Naive thymus-derived CD4-positive, alpha-beta T cell (primary cell): ENCODE measurements at regions not wholly inside any gene's neighbourhood (a gene's known extent, or its start where the extent isn't known, plus 50 kb on each side); places are given as distances from the start of the nearest gene placed in this dataset.

Source experiments
- ATAC-seq: fragments of 150-1000 bp; cut with Tn5 transposase; 2 replicates; pipeline ENCODE4 v1.10.0; 2021; ENCODE audit warnings: mild to moderate bottlenecking, moderate library complexity
- CTCF ChIA-PET: fragments of 350-600 bp; sonication (Branson Sonifier 250); formaldehyde crosslinking; loops from one replicate; lab custom pipeline; 2021; ENCODE audit warnings: antibody characterized with exemption; lab: Charles Lee
- POLR2A ChIA-PET: fragments of 350-600 bp; sonication (Branson Sonifier 250); formaldehyde crosslinking; loops from one replicate; lab custom pipeline; 2021; ENCODE audit warnings: antibody characterized with exemption, inconsistent platforms; lab: Charles Lee
- DNase-seq, 9 donors: peaks; one replicate each; pipeline versions ENCODE4 v3.0.0 to v3.0.0-alpha.2; 2020 to 2022; ENCODE audit warnings: mixed read lengths in 1 of 9
- H3K27ac ChIP-seq: one replicate; pipeline ENCODE4 v1.7.0; 2013; ENCODE audit warnings: mild to moderate bottlenecking, low read depth, low read length, moderate library complexity
- H3K27me3 ChIP-seq, 2 donors: one replicate each; pipeline ENCODE4 v1.7.0; 2013; ENCODE audit warnings: low read length in 2 of 2, mild to moderate bottlenecking in 2 of 2, moderate library complexity in 2 of 2; ENCODE audit not compliant: control insufficient read depth in 2 of 2, insufficient read depth in 2 of 2
- H3K36me3 ChIP-seq, 3 experiments: 1 replicate in 2 of 3; 2 replicates in 1 of 3; pipeline ENCODE4 v1.7.0; 2013; ENCODE audit warnings: low read length in 3 of 3, mild to moderate bottlenecking in 3 of 3, moderate library complexity in 1 of 3; ENCODE audit not compliant: insufficient read depth in 3 of 3, control insufficient read depth in 2 of 3
- H3K4me1 ChIP-seq, 2 donors: one replicate each; pipeline ENCODE4 v1.7.0; 2013; ENCODE audit warnings: low read length in 2 of 2, mild to moderate bottlenecking in 2 of 2, moderate library complexity in 1 of 2; ENCODE audit not compliant: control insufficient read depth in 2 of 2, insufficient read depth in 2 of 2
- H3K4me3 ChIP-seq: 2 replicates; pipeline ENCODE4 v1.7.0; 2013; ENCODE audit warnings: mild to moderate bottlenecking, low read length
- H3K9me3 ChIP-seq, 3 experiments: 1 replicate in 2 of 3; 2 replicates in 1 of 3; pipeline ENCODE4 v1.7.0; 2013; ENCODE audit warnings: low read length in 3 of 3; ENCODE audit not compliant: control insufficient read depth in 2 of 3
- H3K27ac Mint-ChIP-seq, 9 donors: one replicate each; pipeline ENCODE4 v1.8.0; 2020 to 2022; ENCODE audit warnings: mixed read lengths in 9 of 9, mild to moderate bottlenecking in 8 of 9, moderate library complexity in 5 of 9, inconsistent platforms in 2 of 9
- H3K27me3 Mint-ChIP-seq, 5 donors: one replicate each; pipeline ENCODE4 v1.8.0; 2021 to 2022; ENCODE audit warnings: mixed read lengths in 5 of 5, mild to moderate bottlenecking in 1 of 5
- H3K36me3 Mint-ChIP-seq, 5 donors: one replicate each; pipeline ENCODE4 v1.8.0; 2020 to 2022; ENCODE audit warnings: mixed read lengths in 5 of 5, mild to moderate bottlenecking in 3 of 5, inconsistent platforms in 1 of 5
- H3K4me1 Mint-ChIP-seq, 7 donors: one replicate each; pipeline ENCODE4 v1.8.0; 2020 to 2022; ENCODE audit warnings: mixed read lengths in 7 of 7, mild to moderate bottlenecking in 3 of 7, inconsistent platforms in 1 of 7
- H3K4me3 Mint-ChIP-seq, 10 donors: one replicate each; pipeline ENCODE4 v1.8.0; 2020 to 2022; ENCODE audit warnings: mild to moderate bottlenecking in 10 of 10, mixed read lengths in 10 of 10, moderate library complexity in 6 of 10, inconsistent platforms in 2 of 10
- H3K9me3 Mint-ChIP-seq, 11 donors: one replicate each; pipeline ENCODE4 v1.8.0; 2020 to 2022; ENCODE audit warnings: mixed read lengths in 11 of 11, mild to moderate bottlenecking in 4 of 11, inconsistent platforms in 1 of 11, moderate library complexity in 1 of 11
- intact Hi-C, 2 donors: fragments of 100-400 bp; cut with micrococcal nuclease; formaldehyde crosslinking; loops; one replicate each; pipeline ENCODE4 v1.15.1; 2023

DNA sequence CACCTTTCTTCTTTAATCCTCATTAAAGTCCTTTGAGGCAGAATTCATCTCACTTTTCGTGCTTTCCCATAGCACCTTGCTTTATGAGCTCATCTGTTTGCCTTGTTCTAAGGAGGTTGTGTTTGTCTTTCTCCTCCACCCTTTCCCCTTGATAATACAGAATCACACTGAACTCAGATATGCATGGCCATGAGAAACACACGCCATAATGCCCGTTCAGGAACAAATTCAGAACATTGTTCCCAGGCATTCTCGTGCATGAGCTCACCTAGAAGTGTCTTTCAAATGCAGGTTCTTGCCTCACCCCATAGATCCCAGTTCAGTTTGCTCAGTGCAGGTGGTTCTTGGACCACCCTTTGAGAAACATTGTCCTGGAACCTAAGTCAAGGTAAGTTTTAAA, 71.1 kb downstream of the TMEM114 start:
- CTCF ChIA-PET: no interaction called here
- ATAC-seq: no peak
- peaks cover 0 to 2% (median 0%) of the 10 kb centered on the region in 11 donors for H3K9me3 Mint-ChIP-seq

DNA sequence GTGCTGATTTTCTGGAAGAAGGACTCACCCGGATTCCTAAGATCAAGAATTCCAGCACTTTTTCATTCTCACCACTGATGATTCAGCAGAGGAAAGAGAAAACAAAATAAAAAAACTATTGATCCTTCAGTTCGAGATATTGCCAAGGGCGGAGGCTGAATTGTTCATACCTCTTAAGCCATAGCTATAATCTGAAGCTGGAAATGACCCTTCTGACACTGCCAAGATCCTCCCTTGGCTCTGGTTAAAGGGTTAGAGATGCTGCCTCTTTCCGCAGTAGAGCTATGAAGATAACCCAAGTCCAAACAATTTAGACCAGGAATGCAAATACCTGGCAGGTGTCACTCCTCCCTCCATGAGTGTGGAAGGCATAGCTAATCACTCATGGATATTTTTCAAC, 73.0 kb downstream of the TMEM114 start:
- DNase-seq (no peak), ATAC-seq (no peak)
- POLR2A ChIA-PET: no interaction called here
- H3K4me3 Mint-ChIP-seq: no peak overlapping the region
- H3K36me3 Mint-ChIP-seq: no peaks in the 10 kb centered on the region
- Histone ChIP-seq H3K27me3 (peaks cover 0 to 2% of the 10 kb centered on the region in 2 donors), H3K4me3 (no peak overlapping the region), H3K36me3 (no peaks in the 10 kb centered on the region), H3K27ac (no peak overlapping the region), H3K4me1 (no peaks in the 10 kb centered on the region), H3K9me3 (no peaks in the 10 kb centered on the region)
- intact Hi-C loops: no loop called here
- no peaks in the 10 kb centered on the region for H3K4me1 Mint-ChIP-seq
- H3K27me3 Mint-ChIP-seq: peaks cover 0 to 35% (median 7%) of the 10 kb centered on the region in 5 donors
- peaks cover 0 to 3% (median 0%) of the 10 kb centered on the region in 11 donors for H3K9me3 Mint-ChIP-seq
- CTCF ChIA-PET: no interaction called here
- no peak overlapping the region for H3K27ac Mint-ChIP-seq

More for the DNA sequence above, 71.1 kb downstream of the TMEM114 start:
- H3K4me1 ChIP-seq: no peaks in the 10 kb centered on the region
- H3K4me3 ChIP-seq: no peak overlapping the region
- DNase-seq: no peak
- no peak overlapping the region for H3K27ac Mint-ChIP-seq
- POLR2A ChIA-PET: no interaction called here
- peaks cover 0 to 2% of the 10 kb centered on the region in 2 donors for H3K27me3 ChIP-seq
- H3K9me3 ChIP-seq: no peaks in the 10 kb centered on the region
- no peak overlapping the region for H3K4me3 Mint-ChIP-seq
- H3K4me1 Mint-ChIP-seq: no peaks in the 10 kb centered on the region
- H3K27me3 Mint-ChIP-seq: peaks cover 0 to 37% (median 4%) of the 10 kb centered on the region in 5 donors
- H3K36me3 ChIP-seq: no peaks in the 10 kb centered on the region
- H3K36me3 Mint-ChIP-seq: no peaks in the 10 kb centered on the region
- intact Hi-C loops: no loop called here
- no peak overlapping the region for H3K27ac ChIP-seq

DNA sequence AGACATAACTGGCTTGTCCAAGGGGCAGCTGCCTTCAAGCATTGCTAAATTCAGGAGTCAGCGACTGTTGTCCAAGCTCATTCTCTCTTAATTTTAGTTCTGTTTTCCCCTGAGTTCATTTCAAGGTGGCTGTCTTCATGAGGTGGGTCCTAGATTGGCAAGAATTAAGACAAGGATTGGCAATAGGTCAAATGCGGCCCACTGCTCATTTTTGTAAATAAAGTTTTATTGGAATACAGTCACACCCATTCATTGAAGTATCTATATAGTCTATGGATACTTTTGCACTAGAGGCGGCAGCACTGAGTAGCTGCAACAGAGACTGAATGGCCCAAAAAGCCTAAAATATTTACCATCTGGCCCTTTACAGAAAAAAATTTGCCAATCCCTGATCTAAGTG, 73.8 kb downstream of the TMEM114 start:
- intact Hi-C loops: no loop called here
- H3K27ac ChIP-seq: no peak overlapping the region
- ChIA-PET POLR2A (no interaction called here), CTCF (no interaction called here)
- H3K4me1 ChIP-seq: no peaks in the 10 kb centered on the region
- ATAC-seq: no peak
- Mint-ChIP-seq H3K27me3 (peaks cover 0 to 34% (median 7%) of the 10 kb centered on the region in 5 donors), H3K4me3 (no peak overlapping the region), H3K27ac (no peak overlapping the region), H3K4me1 (no peaks in the 10 kb centered on the region), H3K36me3 (no peaks in the 10 kb centered on the region), H3K9me3 (peaks cover 0 to 3% (median 0%) of the 10 kb centered on the region in 11 donors)
- no peak overlapping the region for H3K4me3 ChIP-seq
- H3K36me3 ChIP-seq: no peaks in the 10 kb centered on the region
- no peak for DNase-seq
- H3K27me3 ChIP-seq: peaks cover 0 to 2% of the 10 kb centered on the region in 2 donors
- no peaks in the 10 kb centered on the region for H3K9me3 ChIP-seq

DNA sequence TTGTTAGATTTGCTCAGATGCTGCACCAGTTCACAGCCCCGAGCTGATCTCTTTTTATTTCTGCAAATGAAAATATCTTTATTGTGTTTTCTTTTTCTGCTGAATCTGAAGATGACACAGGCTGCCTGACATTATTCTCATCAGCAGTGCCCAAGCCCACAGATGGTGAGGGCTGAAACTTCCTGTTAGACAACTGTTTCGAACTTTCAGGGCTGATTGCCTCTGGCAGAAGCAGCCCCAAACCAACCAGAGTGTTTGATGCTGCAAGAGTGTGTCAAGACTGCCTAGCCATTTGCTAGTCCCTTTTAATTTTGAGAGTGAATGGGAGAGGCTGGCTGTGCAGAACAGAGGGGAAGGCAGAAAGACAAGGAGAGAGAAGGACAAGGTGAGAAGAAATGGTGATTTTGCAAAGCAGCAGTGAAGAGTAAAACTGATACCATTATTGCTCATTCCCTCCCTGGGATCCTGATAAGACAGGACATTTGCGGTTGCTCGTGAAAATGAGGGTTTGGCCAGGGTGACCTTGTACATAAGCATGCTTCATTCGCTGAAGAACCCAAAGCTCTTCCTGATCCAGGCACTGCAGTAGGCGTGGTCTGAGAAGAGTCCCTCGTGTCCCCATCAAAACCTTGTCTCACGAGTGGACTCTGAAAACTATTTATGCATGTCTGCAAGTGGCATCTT, 77.2 kb downstream of the TMEM114 start:
- Histone ChIP-seq H3K9me3 (no peaks in the 10 kb centered on the region), H3K4me1 (no peaks in the 10 kb centered on the region), H3K27ac (no peak overlapping the region), H3K4me3 (no peak overlapping the region), H3K27me3 (peaks cover 0 to 2% of the 10 kb centered on the region in 2 donors), H3K36me3 (no peaks in the 10 kb centered on the region)
- ATAC-seq (no peak), DNase-seq (no peak)
- H3K9me3 Mint-ChIP-seq: peaks cover 0 to 4% (median 0%) of the 10 kb centered on the region in 11 donors
- no peak overlapping the region for H3K27ac Mint-ChIP-seq
- ChIA-PET CTCF (no interaction called here), POLR2A (no interaction called here)
- intact Hi-C loops: no loop called here
- H3K27me3 Mint-ChIP-seq: peaks cover 0 to 34% (median 14%) of the 10 kb centered on the region in 5 donors
- H3K4me3 Mint-ChIP-seq: no peak overlapping the region
- H3K36me3 Mint-ChIP-seq: no peaks in the 10 kb centered on the region
- H3K4me1 Mint-ChIP-seq: no peaks in the 10 kb centered on the region

DNA sequence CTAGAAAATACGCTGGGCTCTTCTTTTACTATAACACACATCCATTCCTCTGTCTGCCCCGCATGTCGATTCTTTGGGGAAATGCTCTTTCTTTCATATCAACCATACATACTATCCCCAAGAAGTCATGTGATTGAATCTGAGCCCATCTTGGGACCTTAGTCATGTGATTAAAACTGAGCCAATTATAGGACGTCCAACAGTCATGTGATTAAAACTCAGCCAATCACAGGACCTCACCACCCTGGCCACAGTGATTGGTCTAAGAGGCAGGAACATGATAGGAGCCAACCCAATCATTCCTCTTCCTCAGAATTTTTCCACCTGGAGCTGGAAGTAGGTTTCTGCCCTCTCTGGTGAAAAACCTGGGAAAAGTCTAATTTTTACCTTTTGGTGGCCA, 78.8 kb downstream of the TMEM114 start:
- Mint-ChIP-seq H3K9me3 (peaks cover 0 to 4% (median 0%) of the 10 kb centered on the region in 11 donors), H3K27me3 (peaks cover 0 to 44% (median 21%) of the 10 kb centered on the region in 5 donors), H3K4me3 (no peak overlapping the region), H3K4me1 (no peaks in the 10 kb centered on the region), H3K36me3 (no peaks in the 10 kb centered on the region), H3K27ac (no peak overlapping the region)
- H3K27me3 ChIP-seq: peaks cover 0 to 2% of the 10 kb centered on the region in 2 donors
- no peaks in the 10 kb centered on the region for H3K4me1 ChIP-seq
- H3K9me3 ChIP-seq: no peaks in the 10 kb centered on the region
- intact Hi-C loops: no loop called here
- POLR2A ChIA-PET: no interaction called here
- CTCF ChIA-PET: interaction anchor here (0.6 kb wide), 1 partner anchor 287 kb away, joined by 3 read pairs; no protein-coding TSS in a partner anchor
- H3K4me3 ChIP-seq: no peak overlapping the region
- no peak overlapping the region for H3K27ac ChIP-seq
- ATAC-seq (no peak), DNase-seq (no peak)
- H3K36me3 ChIP-seq: no peaks in the 10 kb centered on the region

DNA sequence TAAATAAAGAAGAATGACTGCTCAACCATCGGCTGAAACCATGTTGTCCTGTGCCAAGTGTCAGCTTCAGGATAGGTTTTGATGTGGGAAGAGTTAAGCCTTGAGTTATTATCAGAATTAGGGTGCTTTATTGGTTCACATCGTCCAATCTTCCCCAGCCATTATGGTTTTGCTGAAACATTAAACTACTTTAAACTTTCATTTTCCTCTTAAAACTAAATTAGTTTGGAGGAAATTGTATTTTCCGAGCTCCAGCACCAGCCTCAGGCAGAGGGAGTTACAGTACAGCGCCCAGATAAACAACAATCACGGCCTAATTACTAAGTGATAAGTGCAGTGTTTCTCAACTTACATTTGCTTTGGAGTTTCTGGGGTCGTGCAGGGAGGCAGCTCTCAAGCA, 80.2 kb downstream of the TMEM114 start:
- Histone ChIP-seq H3K4me1 (no peaks in the 10 kb centered on the region), H3K27ac (no peak overlapping the region), H3K36me3 (no peaks in the 10 kb centered on the region), H3K27me3 (peaks cover 0 to 2% of the 10 kb centered on the region in 2 donors), H3K4me3 (no peak overlapping the region), H3K9me3 (no peaks in the 10 kb centered on the region)
- no peak overlapping the region for H3K4me3 Mint-ChIP-seq
- peaks cover 0 to 4% (median 0%) of the 10 kb centered on the region in 5 donors for H3K36me3 Mint-ChIP-seq
- H3K27me3 Mint-ChIP-seq: peaks cover 0 to 44% (median 29%) of the 10 kb centered on the region in 5 donors
- POLR2A ChIA-PET: no interaction called here
- CTCF ChIA-PET: no interaction called here
- DNase-seq (no peak), ATAC-seq (no peak)
- H3K27ac Mint-ChIP-seq: no peak overlapping the region
- no peaks in the 10 kb centered on the region for H3K4me1 Mint-ChIP-seq
- H3K9me3 Mint-ChIP-seq: peaks cover 0 to 5% (median 0%) of the 10 kb centered on the region in 11 donors
- intact Hi-C loops: no loop called here
